H9 (cell line): ENCODE measurements at regions not wholly inside any gene's neighbourhood (a gene's known extent, or its start where the extent isn't known, plus 50 kb on each side); places are given as distances from the start of the nearest gene placed in this dataset.

ENCODE experiments used
- DNase-seq: peaks from one replicate; pipeline ENCODE4 v3.0.0-alpha.2; 2017
- H2AFZ ChIP-seq: one replicate; pipeline ENCODE4 v1.6.1; 2013; ENCODE audit warnings: mild to moderate bottlenecking, low read length, control low read depth, moderate library complexity
- H2AK5ac ChIP-seq: 2 replicates; pipeline ENCODE4 v1.6.1; 2013; ENCODE audit warnings: low read length, control low read depth, mixed read lengths; ENCODE audit not compliant: insufficient read length
- H2BK120ac ChIP-seq: one replicate; pipeline ENCODE4 v1.6.1; 2013; ENCODE audit warnings: low read depth, mild to moderate bottlenecking, low read length, control low read depth, inconsistent platforms; ENCODE audit not compliant: poor library complexity, severe bottlenecking
- H2BK12ac ChIP-seq: 2 replicates; pipeline ENCODE4 v1.6.1; 2013; ENCODE audit warnings: low read length, control low read depth, mixed read lengths, low read depth; ENCODE audit not compliant: insufficient read length
- H2BK15ac ChIP-seq: 2 replicates; pipeline ENCODE4 v1.6.1; 2013; ENCODE audit warnings: low read depth, low read length, control low read depth
- H2BK20ac ChIP-seq: one replicate; pipeline ENCODE4 v1.6.1; 2013; ENCODE audit warnings: low read depth, mild to moderate bottlenecking, low read length, control low read depth, inconsistent platforms; ENCODE audit not compliant: poor library complexity, severe bottlenecking
- H2BK5ac ChIP-seq: 2 replicates; pipeline ENCODE4 v1.6.1; 2013; ENCODE audit warnings: low read length, control low read depth, mixed read lengths; ENCODE audit not compliant: insufficient read length
- H3K14ac ChIP-seq: 2 replicates; pipeline ENCODE4 v1.6.1; 2013; ENCODE audit warnings: low read length, control low read depth; ENCODE audit not compliant: insufficient read depth
- H3K18ac ChIP-seq: 2 replicates; pipeline ENCODE4 v1.6.1; 2013; ENCODE audit warnings: low read depth, mild to moderate bottlenecking, mixed read lengths, low read length, control low read depth; ENCODE audit not compliant: insufficient read length
- H3K23ac ChIP-seq: 2 replicates; pipeline ENCODE4 v1.6.1; 2013; ENCODE audit warnings: low read length, control low read depth, mixed read lengths, low read depth; ENCODE audit not compliant: insufficient read length
- H3K23me2 ChIP-seq: 2 replicates; pipeline ENCODE4 v1.6.1; 2013; ENCODE audit warnings: low read depth, mild to moderate bottlenecking, mixed read lengths, low read length, control low read depth; ENCODE audit not compliant: insufficient read length, poor library complexity, severe bottlenecking
- H3K27ac ChIP-seq: 2 replicates; pipeline ENCODE4 v1.5.1; 2013; ENCODE audit warnings: low read length, control low read depth, mixed read lengths, low read depth; ENCODE audit not compliant: insufficient read length
- H3K27me3 ChIP-seq: 2 replicates; pipeline ENCODE4 v1.6.1; 2013; ENCODE audit warnings: low read length, control low read depth, inconsistent platforms; ENCODE audit not compliant: insufficient read depth
- H3K4ac ChIP-seq: 2 replicates; pipeline ENCODE4 v1.6.1; 2013; ENCODE audit warnings: low read depth, mild to moderate bottlenecking, control low read depth, inconsistent platforms, low read length, moderate library complexity
- H3K4me1 ChIP-seq: 2 replicates; pipeline ENCODE4 v1.6.1; 2013; ENCODE audit warnings: low read length, control low read depth, inconsistent platforms; ENCODE audit not compliant: insufficient read depth
- H3K4me2 ChIP-seq: 2 replicates; pipeline ENCODE4 v1.6.1; 2013; ENCODE audit warnings: low read length, control low read depth, mixed read lengths; ENCODE audit not compliant: insufficient read length, insufficient read depth
- H3K56ac ChIP-seq: 2 replicates; pipeline ENCODE4 v1.6.1; 2013; ENCODE audit warnings: low read depth, mild to moderate bottlenecking, mixed read lengths, low read length, control low read depth; ENCODE audit not compliant: insufficient read length
- H3K79me1 ChIP-seq: 2 replicates; pipeline ENCODE4 v1.6.1; 2013; ENCODE audit warnings: low read depth, mild to moderate bottlenecking, moderate library complexity, low read length, control low read depth, inconsistent platforms; ENCODE audit not compliant: insufficient read depth, poor library complexity, severe bottlenecking
- H3K79me2 ChIP-seq: 2 replicates; pipeline ENCODE4 v1.6.1; 2013; ENCODE audit warnings: low read length, control low read depth, inconsistent platforms; ENCODE audit not compliant: insufficient read depth
- H3K9ac ChIP-seq: 2 replicates; pipeline ENCODE4 v1.6.1; 2013; ENCODE audit warnings: low read length, control low read depth, mixed read lengths; ENCODE audit not compliant: insufficient read length; ENCODE audit errors: extremely low read depth
- H3K9me3 ChIP-seq: one replicate; pipeline ENCODE4 v1.6.1; 2013; ENCODE audit warnings: low read depth, low read length, inconsistent platforms; ENCODE audit not compliant: control insufficient read depth
- H3T11ph ChIP-seq: one replicate; pipeline ENCODE4 v1.6.1; 2013; ENCODE audit warnings: mild to moderate bottlenecking, low read length, control low read depth, inconsistent platforms
- H4K20me1 ChIP-seq: one replicate; pipeline ENCODE4 v1.6.1; 2013; ENCODE audit not compliant: control insufficient read depth, insufficient read length, insufficient read depth
- H4K5ac ChIP-seq: 2 replicates; pipeline ENCODE4 v1.6.1; 2013; ENCODE audit warnings: low read depth, mild to moderate bottlenecking, mixed read lengths, low read length, control low read depth; ENCODE audit not compliant: insufficient read length
- H4K8ac ChIP-seq: replicated peaks from 2 replicates; pipeline ENCODE4 v1.6.1; 2013; ENCODE audit warnings: low read length, control low read depth, mixed read lengths, low read depth; ENCODE audit not compliant: insufficient read length
- H4K91ac ChIP-seq: 2 replicates; pipeline ENCODE4 v1.6.1; 2013; ENCODE audit warnings: low read depth, mild to moderate bottlenecking, moderate library complexity, mixed read lengths, low read length, control low read depth; ENCODE audit not compliant: insufficient read length
- H3K27ac Mint-ChIP-seq, 3 experiments: 2 replicates in 2 of 3; 3 replicates in 1 of 3; pipeline ENCODE4 v1.8.0; 2020 to 2021; ENCODE audit warnings: mixed read lengths in 3 of 3, mild to moderate bottlenecking in 1 of 3, moderate library complexity in 1 of 3
- H3K27me3 Mint-ChIP-seq: 2 replicates; pipeline ENCODE4 v1.8.0; 2021; ENCODE audit warnings: low read depth, mild to moderate bottlenecking, moderate library complexity, mixed read lengths
- H3K36me3 Mint-ChIP-seq, 3 experiments: 2 replicates in 2 of 3; 3 replicates in 1 of 3; pipeline ENCODE4 v1.8.0; 2020 to 2021; ENCODE audit warnings: low read depth in 3 of 3, mixed read lengths in 3 of 3; ENCODE audit not compliant: insufficient read depth in 1 of 3
- H3K4me1 Mint-ChIP-seq, 2 experiments: 2 replicates each; pipeline ENCODE4 v1.8.0; 2020; ENCODE audit warnings: mixed read lengths in 2 of 2
- H3K4me3 Mint-ChIP-seq, 2 experiments: 2 replicates in 1 of 2; 3 replicates in 1 of 2; pipeline ENCODE4 v1.8.0; 2020 to 2021; ENCODE audit warnings: mild to moderate bottlenecking in 2 of 2, mixed read lengths in 2 of 2, moderate library complexity in 1 of 2
- H3K9me3 Mint-ChIP-seq, 2 experiments: 2 replicates in 1 of 2; 3 replicates in 1 of 2; pipeline ENCODE4 v1.8.0; 2020; ENCODE audit warnings: mild to moderate bottlenecking in 2 of 2, mixed read lengths in 2 of 2, moderate library complexity in 1 of 2
- CTCF ChIP-seq: fragments of 200-600 bp; sonication (generic); conservative IDR thresholded peaks from 3 replicates; pipeline ENCODE4 v1.8.0; 2021; ENCODE audit warnings: antibody characterized with exemption, mild to moderate bottlenecking
- WGBS: extraction: QIAGEN DNeasy Blood & Tissue Kit; methylation state at CpG from one replicate; pipeline ENCODE4 v1.1.7; 2013; ENCODE audit warnings: missing lambda C conversion rate, low lambda C conversion rate, mixed read lengths; ENCODE audit not compliant: insufficient read length; ENCODE audit errors: extremely low coverage; 5-methylcytosine and 5-hydroxymethylcytosine counted together

- WGBS = no CpG with 5 or more reads among the region's 6 CpGs
- DNase-seq = no peak
- Mint-ChIP-seq H3K4me1 (peaks cover under 1% of the 10 kb centered on the region in 2 experiments), H3K27me3 (no peaks in the 10 kb centered on the region), H3K9me3 (no peaks in the 10 kb centered on the region; a peak in 1 of 5 replicates), H3K27ac (no peak overlapping the region; a peak in 1 of 7 replicates), H3K36me3 (no peaks in the 10 kb centered on the region), H3K4me3 (no peak overlapping the region)
- no peak for TF ChIP-seq CTCF
- Histone ChIP-seq H2BK120ac (no peak overlapping the region), H2BK12ac (no peak overlapping the region), H2BK15ac (no peak overlapping the region), H3T11ph (no peak overlapping the region), H2AK5ac (no peak overlapping the region), H4K8ac (no peak overlapping the region), H3K9me3 (no peaks in the 10 kb centered on the region), H3K18ac (no peak overlapping the region), H2BK5ac (no peak overlapping the region), H3K79me1 (no peaks in the 10 kb centered on the region), H3K79me2 (no peaks in the 10 kb centered on the region), H3K4me1 (no peaks in the 10 kb centered on the region), H3K56ac (no peak overlapping the region), H3K9ac (no peak overlapping the region), H4K20me1 (no peaks in the 10 kb centered on the region), H2AFZ (no peak overlapping the region), H3K4me2 (no peak overlapping the region), H3K4ac (no peak overlapping the region), H3K27ac (no peak overlapping the region), H2BK20ac (no peak overlapping the region), H3K23me2 (no peaks in the 10 kb centered on the region), H4K91ac (no peak overlapping the region), H3K23ac (no peak overlapping the region), H3K27me3 (no peaks in the 10 kb centered on the region), H3K14ac (no peak overlapping the region), H4K5ac (no peak overlapping the region)
Measured at GRCh38 chr15:95096651-95097050, 865.3 kb downstream of the MCTP2 start.
